BLaER1 (cell line): ENCODE measurements at regions not wholly inside any gene's neighbourhood (a gene's known extent, or its start where the extent isn't known, plus 50 kb on each side); places are given as distances from the start of the nearest gene placed in this dataset.

Experiments
- H3K27ac ChIP-seq: shearing (Covaris generic); formaldehyde crosslinking; 2 replicates; pipeline ENCODE4 v1.8.1; 2022
- H3K27me3 ChIP-seq: shearing (Covaris generic); formaldehyde crosslinking; 2 replicates; pipeline ENCODE4 v1.8.1; 2022
- H3K36me3 ChIP-seq: shearing (Covaris generic); formaldehyde crosslinking; 2 replicates; pipeline ENCODE4 v1.8.1; 2022
- H3K4me1 ChIP-seq: shearing (Covaris generic); formaldehyde crosslinking; 2 replicates; pipeline ENCODE4 v1.8.1; 2022
- H3K4me2 ChIP-seq: shearing (Covaris generic); formaldehyde crosslinking; 2 replicates; pipeline ENCODE4 v1.8.1; 2022
- H3K4me3 ChIP-seq: shearing (Covaris generic); formaldehyde crosslinking; 2 replicates; pipeline ENCODE4 v1.8.1; 2022
- H3K9ac ChIP-seq: shearing (Covaris generic); formaldehyde crosslinking; 2 replicates; pipeline ENCODE4 v1.8.1; 2022
- H3K9me3 ChIP-seq: shearing (Covaris generic); formaldehyde crosslinking; 2 replicates; pipeline ENCODE4 v1.8.1; 2022
- H4K20me1 ChIP-seq: shearing (Covaris generic); formaldehyde crosslinking; 2 replicates; pipeline ENCODE4 v1.8.1; 2022
- Cebpa-rat ChIP-seq: shearing (Covaris generic); IDR thresholded peaks from 2 replicates; pipeline ENCODE4 v1.8.1; 2022

- no peak overlapping the region for H3K4me3 ChIP-seq
- H3K9me3 ChIP-seq, result no peaks in the 10 kb centered on the region
- no peak overlapping the region for H3K4me2 ChIP-seq
- no peak overlapping the region for H3K9ac ChIP-seq
- no peaks in the 10 kb centered on the region for H3K27me3 ChIP-seq
- no peaks in the 10 kb centered on the region for H3K36me3 ChIP-seq
- TF ChIP-seq Cebpa-rat, result no peak
- H3K27ac ChIP-seq, result no peak overlapping the region
- H3K4me1 ChIP-seq, result no peaks in the 10 kb centered on the region
- no peaks in the 10 kb centered on the region for H4K20me1 ChIP-seq
Measured at GRCh38 chr2:145811276-145812164, 1291.6 kb upstream of the ZEB2 start.

- H4K20me1 ChIP-seq, result no peaks in the 10 kb centered on the region
Measured at GRCh38 chr2:145807968-145808367, 1288.0 kb upstream of the ZEB2 start.

GRCh38 chr2:145807554-145807953, 1287.6 kb upstream of the ZEB2 start:
- TF ChIP-seq Cebpa-rat, result no peak
- H3K4me2 ChIP-seq, result no peak overlapping the region

More at GRCh38 chr2:145807968-145808367, 1288.0 kb upstream of the ZEB2 start:
- Histone ChIP-seq H3K27ac (no peak overlapping the region), H3K4me3 (no peak overlapping the region), H3K9me3 (no peaks in the 10 kb centered on the region), H3K9ac (no peak overlapping the region), H3K4me1 (no peaks in the 10 kb centered on the region), H3K4me2 (no peak overlapping the region), H3K36me3 (no peaks in the 10 kb centered on the region), H3K27me3 (no peaks in the 10 kb centered on the region)
- no peak for TF ChIP-seq Cebpa-rat

DNA sequence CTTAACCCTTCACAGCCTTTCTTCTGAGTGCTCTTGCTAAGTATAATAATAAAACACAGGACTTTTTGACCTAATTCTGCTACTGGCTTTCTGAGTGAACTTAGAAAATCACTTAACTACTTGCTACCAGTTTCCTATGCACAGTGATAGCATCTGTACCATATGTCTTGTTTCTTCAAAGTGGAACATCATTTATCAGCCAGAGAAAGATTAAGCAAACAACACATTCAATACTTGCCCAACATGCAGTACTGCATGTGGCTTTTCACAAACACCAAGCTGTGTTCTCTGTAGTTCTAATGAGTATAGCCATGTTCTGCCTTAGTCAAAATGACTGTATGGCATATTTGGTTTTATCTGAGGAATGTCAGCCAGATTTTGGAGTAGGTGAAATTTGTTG, 1286.6 kb upstream of the ZEB2 start:
- H3K36me3 ChIP-seq, result no peaks in the 10 kb centered on the region
- no peak overlapping the region for H3K9ac ChIP-seq
- H3K9me3 ChIP-seq, result no peaks in the 10 kb centered on the region
- TF ChIP-seq Cebpa-rat, result no peak
- H3K4me3 ChIP-seq, result no peak overlapping the region
- H3K27me3 ChIP-seq, result no peaks in the 10 kb centered on the region
- no peaks in the 10 kb centered on the region for H3K4me1 ChIP-seq
- no peak overlapping the region for H3K4me2 ChIP-seq
- H4K20me1 ChIP-seq, result no peaks in the 10 kb centered on the region
- no peak overlapping the region for H3K27ac ChIP-seq

More at GRCh38 chr2:145807554-145807953, 1287.6 kb upstream of the ZEB2 start:
- no peaks in the 10 kb centered on the region for H3K36me3 ChIP-seq
- no peaks in the 10 kb centered on the region for H3K4me1 ChIP-seq
- no peaks in the 10 kb centered on the region for H3K27me3 ChIP-seq
- H4K20me1 ChIP-seq, result no peaks in the 10 kb centered on the region
- no peak overlapping the region for H3K4me3 ChIP-seq
- no peak overlapping the region for H3K9ac ChIP-seq
- no peaks in the 10 kb centered on the region for H3K9me3 ChIP-seq
- H3K27ac ChIP-seq, result no peak overlapping the region

- Histone ChIP-seq H3K36me3 (no peaks in the 10 kb centered on the region), H3K4me2 (no peak overlapping the region; the same call in 1 of the 2 replicates), H4K20me1 (no peaks in the 10 kb centered on the region), H3K4me3 (no peak overlapping the region), H3K27me3 (no peaks in the 10 kb centered on the region), H3K4me1 (no peaks in the 10 kb centered on the region), H3K27ac (no peak overlapping the region), H3K9me3 (no peaks in the 10 kb centered on the region), H3K9ac (no peak overlapping the region)
- TF ChIP-seq Cebpa-rat, result no peak
Measured at GRCh38 chr2:145802133-145802532, 1282.2 kb upstream of the ZEB2 start.

DNA sequence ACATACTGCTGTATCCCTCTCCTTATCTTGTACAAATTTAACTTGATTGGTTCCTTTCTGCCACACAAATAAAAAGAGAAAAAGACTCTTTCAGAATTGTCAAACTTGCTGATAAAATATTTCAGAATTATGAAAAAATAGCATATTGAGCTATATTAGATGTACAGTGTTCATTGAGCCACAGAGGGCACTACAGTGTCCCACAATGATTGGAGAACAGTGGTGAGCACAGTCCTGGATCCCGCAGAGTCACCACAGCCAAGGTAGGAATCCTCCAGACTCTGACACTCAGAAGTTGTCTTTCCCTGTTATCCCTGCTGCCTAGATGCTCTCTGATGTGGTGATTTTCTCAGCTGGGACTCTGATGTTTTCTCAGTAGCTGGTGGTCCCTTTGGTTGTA, 1281.3 kb upstream of the ZEB2 start:
- Histone ChIP-seq H3K27me3 (no peaks in the 10 kb centered on the region), H3K4me2 (no peak overlapping the region), H3K9ac (no peak overlapping the region), H3K4me1 (0 out of 2 replicates have a peak, but pooled peaks cover 4% of the 10 kb centered on the region), H3K9me3 (no peaks in the 10 kb centered on the region), H4K20me1 (no peaks in the 10 kb centered on the region), H3K36me3 (no peaks in the 10 kb centered on the region), H3K4me3 (no peak overlapping the region), H3K27ac (no peak overlapping the region)
- TF ChIP-seq Cebpa-rat, result no peak

- Histone ChIP-seq H3K36me3 (no peaks in the 10 kb centered on the region), H4K20me1 (no peaks in the 10 kb centered on the region), H3K4me2 (no peak overlapping the region), H3K4me3 (no peak overlapping the region), H3K27ac (no peak overlapping the region), H3K27me3 (no peaks in the 10 kb centered on the region), H3K9me3 (no peaks in the 10 kb centered on the region), H3K9ac (no peak overlapping the region), H3K4me1 (0 out of 2 replicates have a peak, but pooled peaks cover 4% of the 10 kb centered on the region)
- no peak for TF ChIP-seq Cebpa-rat
Measured at GRCh38 chr2:145800151-145801091, 1280.5 kb upstream of the ZEB2 start.

- no peak overlapping the region for H3K4me2 ChIP-seq
- 0 out of 2 replicates have a peak, but pooled peaks cover 4% of the 10 kb centered on the region for H3K4me1 ChIP-seq
- no peak overlapping the region for H3K27ac ChIP-seq
- no peaks in the 10 kb centered on the region for H4K20me1 ChIP-seq
- H3K27me3 ChIP-seq, result no peaks in the 10 kb centered on the region
- no peak overlapping the region for H3K4me3 ChIP-seq
- H3K9me3 ChIP-seq, result no peaks in the 10 kb centered on the region
- no peak overlapping the region for H3K9ac ChIP-seq
- H3K36me3 ChIP-seq, result no peaks in the 10 kb centered on the region
- TF ChIP-seq Cebpa-rat, result no peak
Measured at GRCh38 chr2:145799595-145800108, 1279.7 kb upstream of the ZEB2 start.

DNA sequence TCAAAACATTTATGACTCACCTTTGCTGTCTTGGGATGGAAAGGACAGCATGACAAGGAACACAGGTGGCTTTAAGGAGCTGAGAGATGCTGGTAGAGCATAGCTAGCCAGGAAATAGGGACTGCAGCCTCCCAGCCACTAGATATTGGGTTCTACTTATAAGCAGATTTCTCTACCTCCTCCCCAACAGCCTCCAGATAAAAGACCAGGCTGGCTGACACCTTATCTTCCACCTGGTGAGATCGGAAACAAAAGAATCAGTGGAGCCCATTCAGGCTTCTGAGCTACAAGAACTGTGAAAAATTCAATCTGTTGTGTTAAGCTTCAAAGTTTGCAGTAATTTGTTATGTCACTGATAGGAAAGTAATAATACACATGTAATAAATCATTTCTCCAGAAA, 1278.5 kb upstream of the ZEB2 start:
- H3K4me1 ChIP-seq, result 0 out of 2 replicates have a peak, but pooled peaks cover 4% of the 10 kb centered on the region
- no peak overlapping the region for H3K27ac ChIP-seq
- H3K4me3 ChIP-seq, result no peak overlapping the region
- TF ChIP-seq Cebpa-rat, result no peak
- H3K9me3 ChIP-seq, result no peaks in the 10 kb centered on the region
- H3K9ac ChIP-seq, result no peak overlapping the region
- H4K20me1 ChIP-seq, result no peaks in the 10 kb centered on the region
- no peaks in the 10 kb centered on the region for H3K27me3 ChIP-seq
- no peaks in the 10 kb centered on the region for H3K36me3 ChIP-seq
- no peak overlapping the region for H3K4me2 ChIP-seq

GRCh38 chr2:145797692-145798091, 1277.8 kb upstream of the ZEB2 start:
- Histone ChIP-seq H3K4me2 (no peak overlapping the region), H3K27ac (no peak overlapping the region)

More at GRCh38 chr2:145797692-145798091, 1277.8 kb upstream of the ZEB2 start:
- Histone ChIP-seq H3K9ac (no peak overlapping the region), H3K4me1 (0 out of 2 replicates have a peak, but pooled peaks cover 4% of the 10 kb centered on the region), H3K9me3 (no peaks in the 10 kb centered on the region), H4K20me1 (no peaks in the 10 kb centered on the region), H3K27me3 (no peaks in the 10 kb centered on the region), H3K36me3 (no peaks in the 10 kb centered on the region), H3K4me3 (no peak overlapping the region)
- no peak for TF ChIP-seq Cebpa-rat
